ENCODE measurements at regions not wholly inside any gene's neighbourhood (a gene's known extent, or its start where the extent isn't known, plus 50 kb on each side); places are given as distances from the start of the nearest gene placed in this dataset.

DNA sequence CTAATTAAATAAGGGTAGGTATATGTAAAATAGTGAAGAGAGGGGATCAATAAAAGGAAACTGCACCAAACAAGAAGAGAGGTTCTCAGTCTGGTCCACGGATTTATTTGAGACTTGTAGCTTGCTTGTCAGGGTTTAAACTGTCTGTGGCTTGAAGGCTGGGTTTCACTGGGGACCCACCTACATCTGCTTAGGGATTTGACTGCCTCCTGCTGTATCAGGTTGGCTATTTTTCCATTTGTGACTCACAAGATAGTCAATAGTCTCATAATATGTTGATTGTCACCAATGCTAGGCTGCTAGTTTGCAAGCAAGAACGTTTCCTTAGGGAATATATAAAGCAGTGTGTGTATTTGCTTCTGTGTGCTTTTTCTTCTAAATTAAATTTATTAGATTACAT, 1950.7 kb upstream of the IGFBP7 start:
- in situ Hi-C loops (cut with HindIII; ENCODE audit: low pct_ligation_motif_present, low pct_unique_long_range_greater_than_20kb, low sequenced_read_pairs) = no loop called here
- no peak for DNase-seq

- in situ Hi-C loops (cut with HindIII; ENCODE audit: low pct_ligation_motif_present, low pct_unique_long_range_greater_than_20kb, low sequenced_read_pairs) = no loop called here
- no peak for DNase-seq
Measured at GRCh38 chr4:59063015-59063720, 1953.0 kb upstream of the IGFBP7 start.

- in situ Hi-C loops (cut with HindIII; ENCODE audit: low pct_ligation_motif_present, low pct_unique_long_range_greater_than_20kb, low sequenced_read_pairs) = no loop called here
- DNase-seq = no peak
Measured at GRCh38 chr4:59068722-59069418, 1958.7 kb upstream of the IGFBP7 start.

GRCh38 chr4:59086410-59086809, 1976.2 kb upstream of the IGFBP7 start:
- in situ Hi-C loops (cut with HindIII; ENCODE audit: low pct_ligation_motif_present, low pct_unique_long_range_greater_than_20kb, low sequenced_read_pairs) = no loop called here
- DNase-seq = no peak

DNA sequence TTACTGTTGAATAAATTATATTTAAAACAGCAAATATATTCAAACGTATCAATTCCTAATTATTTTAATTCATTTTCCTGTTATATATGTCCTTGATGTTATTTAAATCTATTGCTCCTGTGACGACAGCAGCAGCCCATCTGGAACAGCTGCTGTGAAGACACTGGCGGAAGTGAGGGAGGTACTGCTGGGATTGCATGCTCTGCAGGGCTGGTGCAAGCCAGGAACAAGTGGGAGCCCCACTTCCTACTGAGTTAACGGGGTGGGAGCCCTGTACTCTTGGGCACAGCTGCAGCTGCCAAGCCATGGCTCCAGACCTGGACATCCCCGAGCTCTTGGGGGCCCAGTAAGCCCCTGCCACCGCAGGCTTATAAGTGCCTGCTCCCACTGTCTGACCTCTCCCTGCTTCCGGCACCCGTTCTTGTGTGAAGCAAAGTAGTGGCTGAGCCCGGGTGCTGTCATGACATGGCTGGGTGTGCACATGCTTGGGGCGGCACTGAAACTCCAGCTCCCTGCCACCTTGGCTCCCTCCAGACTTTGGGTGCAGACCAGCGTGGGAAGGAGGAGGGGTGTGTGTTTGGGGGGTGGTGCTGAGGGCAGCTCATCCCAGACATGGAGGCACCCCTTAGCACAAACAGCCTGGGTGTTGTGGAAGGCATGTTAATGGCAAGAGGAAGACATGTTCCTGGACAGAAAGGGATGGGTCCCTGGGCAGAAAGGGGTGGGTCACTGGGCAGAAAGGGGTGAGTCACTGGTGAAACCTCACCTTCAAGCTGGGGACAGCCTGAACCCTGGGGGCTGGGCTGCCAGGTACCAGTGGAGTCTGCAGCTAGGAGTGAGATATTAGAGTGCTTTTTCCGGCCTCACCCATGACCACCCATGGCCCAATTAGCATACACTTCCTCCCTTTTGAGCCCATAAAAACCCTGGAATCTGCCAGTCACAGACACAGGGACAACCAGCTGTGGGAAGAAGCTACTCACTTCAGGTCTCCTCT, 1981.3 kb upstream of the IGFBP7 start:
- in situ Hi-C loops (cut with HindIII; ENCODE audit: low pct_ligation_motif_present, low pct_unique_long_range_greater_than_20kb, low sequenced_read_pairs) = no loop called here
- DNase-seq = no peak

DNA sequence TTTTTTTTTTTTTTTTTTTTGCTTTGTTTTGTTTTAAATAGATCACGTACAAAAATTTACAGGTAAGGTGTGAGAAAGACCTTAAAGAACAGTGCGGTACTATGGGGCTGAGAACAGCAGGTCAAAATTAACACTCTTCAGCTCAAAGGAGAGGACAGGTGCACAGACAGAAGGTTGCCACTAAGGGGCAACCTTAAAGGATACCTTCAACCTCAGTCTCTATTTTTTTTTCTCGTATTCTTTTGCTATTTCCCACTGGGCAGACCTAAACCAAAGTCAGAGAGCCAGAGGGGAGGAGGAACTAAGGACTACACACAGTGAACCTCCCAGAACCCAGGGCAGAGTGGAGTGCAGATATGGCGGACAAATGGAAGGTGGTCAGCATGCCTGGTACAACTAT, 1984.3 kb upstream of the IGFBP7 start:
- in situ Hi-C loops (cut with HindIII; ENCODE audit: low pct_ligation_motif_present, low pct_unique_long_range_greater_than_20kb, low sequenced_read_pairs) = no loop called here
- DNase-seq = no peak

- in situ Hi-C loops (cut with HindIII; ENCODE audit: low pct_ligation_motif_present, low pct_unique_long_range_greater_than_20kb, low sequenced_read_pairs) = no loop called here
- DNase-seq = no peak
Measured at GRCh38 chr4:59102311-59102710, 1992.1 kb upstream of the IGFBP7 start.

DNA sequence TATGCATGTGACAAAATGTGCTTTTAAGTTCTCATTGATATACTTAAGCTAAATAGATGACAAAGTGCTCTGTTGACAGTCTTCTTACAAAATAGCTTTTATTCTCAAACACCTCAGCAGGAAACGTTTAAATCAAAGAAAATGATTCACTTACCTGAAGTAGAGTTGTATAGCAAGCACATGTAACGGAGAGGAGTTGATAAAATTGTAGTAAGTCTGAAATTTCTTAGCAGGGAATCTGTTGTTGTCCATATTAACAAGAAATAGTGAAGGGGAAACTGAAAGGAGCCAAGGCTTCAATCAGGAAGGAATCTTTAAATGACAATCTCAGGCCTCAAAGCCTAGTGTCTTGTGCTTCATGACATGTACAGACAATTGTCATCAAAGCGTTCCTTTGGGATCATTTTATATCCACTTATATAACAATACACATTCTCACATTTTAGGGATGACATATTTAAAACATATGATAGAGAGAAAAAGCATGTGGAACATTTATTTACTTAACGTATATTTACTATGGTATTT, 2010.2 kb upstream of the IGFBP7 start:
- in situ Hi-C loops (cut with HindIII; ENCODE audit: low pct_ligation_motif_present, low pct_unique_long_range_greater_than_20kb, low sequenced_read_pairs) = no loop called here
- DNase-seq = no peak

DNA sequence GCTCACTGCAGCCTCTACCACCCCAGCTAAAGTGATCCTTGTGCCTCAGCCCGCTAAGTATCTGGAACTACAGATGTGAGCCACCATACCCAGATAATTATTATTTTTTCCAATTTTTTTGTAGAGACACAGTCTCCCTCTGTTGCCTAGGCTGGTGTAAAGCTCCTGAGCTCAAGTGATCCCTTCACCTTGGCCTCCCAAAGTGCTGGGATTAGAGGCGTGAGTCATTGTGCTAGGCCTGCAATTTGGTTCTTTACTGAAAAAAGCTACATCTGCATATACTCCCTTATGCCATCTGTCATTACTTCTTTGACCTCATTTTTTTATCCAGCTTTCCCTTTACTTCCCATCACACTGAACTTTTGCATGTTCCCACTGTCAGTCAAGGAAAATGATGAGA, 2012.4 kb upstream of the IGFBP7 start:
- no peak for DNase-seq
- in situ Hi-C loops (cut with HindIII; ENCODE audit: low pct_ligation_motif_present, low pct_unique_long_range_greater_than_20kb, low sequenced_read_pairs) = no loop called here

GRCh38 chr4:59126159-59126558, 2016.0 kb upstream of the IGFBP7 start:
- in situ Hi-C loops (cut with HindIII; ENCODE audit: low pct_ligation_motif_present, low pct_unique_long_range_greater_than_20kb, low sequenced_read_pairs) = no loop called here
- DNase-seq = no peak

- no peak for DNase-seq
- in situ Hi-C loops (cut with HindIII; ENCODE audit: low pct_ligation_motif_present, low pct_unique_long_range_greater_than_20kb, low sequenced_read_pairs) = no loop called here
Measured at GRCh38 chr4:59127006-59127405, 2016.8 kb upstream of the IGFBP7 start.

GRCh38 chr4:59127743-59128142, 2017.6 kb upstream of the IGFBP7 start:
- no peak for DNase-seq
- in situ Hi-C loops (cut with HindIII; ENCODE audit: low pct_ligation_motif_present, low pct_unique_long_range_greater_than_20kb, low sequenced_read_pairs) = no loop called here

GRCh38 chr4:59135248-59135985, 2025.2 kb upstream of the IGFBP7 start:
- in situ Hi-C loops (cut with HindIII; ENCODE audit: low pct_ligation_motif_present, low pct_unique_long_range_greater_than_20kb, low sequenced_read_pairs) = no loop called here
- DNase-seq = no peak

- DNase-seq = no peak
- in situ Hi-C loops (cut with HindIII; ENCODE audit: low pct_ligation_motif_present, low pct_unique_long_range_greater_than_20kb, low sequenced_read_pairs) = no loop called here
Measured at GRCh38 chr4:59161249-59161648, 2038.9 kb upstream of the ADGRL3 start.

DNA sequence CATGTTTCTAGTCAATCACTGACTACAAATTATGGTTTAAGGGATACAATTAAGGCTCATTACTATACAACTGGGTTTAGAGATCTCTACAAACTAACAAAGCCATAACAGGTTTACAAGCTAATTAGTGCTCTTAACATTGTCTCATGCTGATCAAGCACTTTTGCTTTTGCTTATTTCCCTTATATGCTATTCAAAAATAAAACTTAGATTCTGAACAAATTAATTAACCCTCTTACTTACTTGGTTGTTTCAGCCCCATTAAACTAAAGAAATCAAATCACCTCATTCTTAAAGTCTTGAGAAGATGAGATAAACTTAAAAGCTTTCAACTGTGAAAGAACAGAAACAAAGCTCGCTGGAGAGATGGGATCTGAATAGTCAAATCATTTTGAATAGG, 2024.5 kb upstream of the ADGRL3 start:
- DNase-seq = no peak
- in situ Hi-C loops (cut with HindIII; ENCODE audit: low pct_ligation_motif_present, low pct_unique_long_range_greater_than_20kb, low sequenced_read_pairs) = no loop called here

DNA sequence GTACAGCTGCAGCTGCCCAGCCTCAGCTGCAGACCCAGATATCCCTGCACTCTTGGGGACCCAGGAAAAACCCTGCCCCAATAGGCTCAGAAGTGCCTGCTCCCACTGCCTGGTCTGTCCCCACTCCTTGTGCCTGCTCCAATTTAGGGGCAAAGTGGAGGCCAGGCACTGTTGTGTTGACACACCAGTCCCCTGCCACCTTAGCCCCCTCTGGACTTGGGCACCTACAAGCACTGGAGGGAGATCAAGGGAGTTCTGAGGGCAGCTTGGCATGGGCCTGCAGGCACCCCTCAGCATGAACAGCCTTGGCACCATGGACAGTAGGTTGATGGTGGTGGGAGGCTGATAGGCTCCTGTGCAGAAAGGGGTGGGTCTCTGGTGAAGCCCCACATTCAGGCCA, 2020.8 kb upstream of the ADGRL3 start:
- DNase-seq = no peak
- in situ Hi-C loops (cut with HindIII; ENCODE audit: low pct_ligation_motif_present, low pct_unique_long_range_greater_than_20kb, low sequenced_read_pairs) = no loop called here

- in situ Hi-C loops (cut with HindIII; ENCODE audit: low pct_ligation_motif_present, low pct_unique_long_range_greater_than_20kb, low sequenced_read_pairs) = no loop called here
- no peak for DNase-seq
Measured at GRCh38 chr4:59180161-59180560, 2020.0 kb upstream of the ADGRL3 start.

DNA sequence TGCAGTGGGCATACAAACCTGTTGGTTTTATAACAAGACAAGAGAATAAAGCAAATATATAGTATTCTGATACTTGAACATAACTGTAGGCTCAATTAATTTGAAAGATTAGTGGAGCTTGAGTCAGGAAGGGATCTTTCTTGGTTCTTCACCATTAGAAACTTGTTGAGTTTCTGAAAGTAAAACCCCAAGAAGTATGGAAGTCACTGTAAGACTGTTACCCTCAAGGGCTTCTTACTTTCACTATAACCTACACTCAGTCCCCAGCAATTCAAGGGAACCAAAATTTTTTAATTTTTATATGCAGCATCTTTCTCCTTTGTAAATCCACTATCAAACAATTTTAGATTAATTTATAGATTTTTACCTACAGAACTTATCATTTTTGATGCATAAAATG, 2019.2 kb upstream of the ADGRL3 start:
- in situ Hi-C loops (cut with HindIII; ENCODE audit: low pct_ligation_motif_present, low pct_unique_long_range_greater_than_20kb, low sequenced_read_pairs) = no loop called here

More for the DNA sequence above, 2019.2 kb upstream of the ADGRL3 start:
- DNase-seq = no peak

Data from ACHN (cell line).